ENCODE measurements at regions not wholly inside any gene's neighbourhood (a gene's known extent, or its start where the extent isn't known, plus 50 kb on each side); places are given as distances from the start of the nearest gene placed in this dataset.
A peak's percentile ranks its signal among the peaks of the same experiment; 100 is the strongest.

DNA sequence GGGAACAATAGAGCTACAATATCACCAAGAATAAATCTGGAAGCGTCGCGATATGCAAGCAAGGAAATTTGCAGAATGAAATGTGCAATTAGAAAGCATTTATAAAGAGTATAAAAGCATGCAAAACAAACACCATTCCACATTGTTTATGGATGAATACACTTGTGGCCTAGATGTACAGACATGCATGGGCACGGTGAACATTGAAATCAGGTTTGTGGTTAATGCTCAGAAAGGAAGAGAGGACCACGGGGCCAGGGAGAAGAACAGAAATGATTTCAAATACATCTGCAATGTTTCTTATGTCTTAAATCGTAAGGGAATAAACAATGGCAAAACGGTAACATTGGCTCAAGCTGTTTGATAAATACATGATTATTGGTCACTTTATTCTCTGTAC lies 235.9 kb downstream of the FOXL1 start:
- H3K36me3 ChIP-seq (ENCODE audit: control insufficient read depth in 3 of 3, insufficient read depth in 2 of 3, low read depth in 1 of 3, low read length in 3 of 3), result no peaks in the 10 kb centered on the region
- H3K9me3 ChIP-seq (ENCODE audit: control insufficient read depth in 2 of 2, insufficient read depth in 1 of 2, low read depth in 1 of 2, low read length in 1 of 2), result no peaks in the 10 kb centered on the region
- peaks cover 0 to 25% (median 0%) of the 10 kb centered on the region in 3 donors for H3K27me3 ChIP-seq (ENCODE audit: control insufficient read depth in 3 of 3, insufficient read depth in 3 of 3, low read length in 3 of 3)
- H3K27ac ChIP-seq (ENCODE audit: low read depth in 1 of 3, low read length in 2 of 3), result no peak overlapping the region
- WGBS, 3 donors, result 83 to 90% (median 85%) methylated on average over 7 of the region's 7 CpGs
- peaks cover 0 to 3% (median 0%) of the 10 kb centered on the region in 3 donors for H3K4me1 ChIP-seq (ENCODE audit: control insufficient read depth in 3 of 3, insufficient read depth in 2 of 3, low read depth in 1 of 3, low read length in 2 of 3)
- no peak for DNase-seq
- H3K4me3 ChIP-seq (ENCODE audit: low read depth in 1 of 3, low read length in 3 of 3), result no peak overlapping the region
- FAIRE-seq, result no peak

GRCh38 chr16:86816930-86817625 lies 238.7 kb downstream of the FOXL1 start:
- no peak for FAIRE-seq
- H3K27ac ChIP-seq (ENCODE audit: low read depth in 1 of 3, low read length in 2 of 3), result no peak overlapping the region
- 36 to 63% (median 43%) methylated on average over 9 of the region's 9 CpGs for WGBS, 3 donors
- DNase-seq, result no peak
- H3K9me3 ChIP-seq (ENCODE audit: control insufficient read depth in 2 of 2, insufficient read depth in 1 of 2, low read depth in 1 of 2, low read length in 1 of 2), result no peaks in the 10 kb centered on the region
- H3K36me3 ChIP-seq (ENCODE audit: control insufficient read depth in 3 of 3, insufficient read depth in 2 of 3, low read depth in 1 of 3, low read length in 3 of 3), result no peaks in the 10 kb centered on the region
- no peak overlapping the region for H3K4me3 ChIP-seq (ENCODE audit: low read depth in 1 of 3, low read length in 3 of 3)
- peaks cover 0 to 4% (median 0%) of the 10 kb centered on the region in 3 donors for H3K4me1 ChIP-seq (ENCODE audit: control insufficient read depth in 3 of 3, insufficient read depth in 2 of 3, low read depth in 1 of 3, low read length in 2 of 3)
- H3K27me3 ChIP-seq (ENCODE audit: control insufficient read depth in 3 of 3, insufficient read depth in 3 of 3, low read length in 3 of 3), result peaks cover 0 to 23% (median 3%) of the 10 kb centered on the region in 3 donors

GRCh38 chr16:86818671-86819532 lies 240.6 kb downstream of the FOXL1 start:
- H3K4me1 ChIP-seq (ENCODE audit: control insufficient read depth in 3 of 3, insufficient read depth in 2 of 3, low read depth in 1 of 3, low read length in 2 of 3), result peaks cover 0 to 4% (median 0%) of the 10 kb centered on the region in 3 donors
- peaks cover 0 to 23% (median 3%) of the 10 kb centered on the region in 3 donors for H3K27me3 ChIP-seq (ENCODE audit: control insufficient read depth in 3 of 3, insufficient read depth in 3 of 3, low read length in 3 of 3)
- H3K27ac ChIP-seq (ENCODE audit: low read depth in 1 of 3, low read length in 2 of 3), result no peak overlapping the region
- no peaks in the 10 kb centered on the region for H3K36me3 ChIP-seq (ENCODE audit: control insufficient read depth in 3 of 3, insufficient read depth in 2 of 3, low read depth in 1 of 3, low read length in 3 of 3)
- peak; percentile 18 to 19 for DNase-seq
- H3K9me3 ChIP-seq (ENCODE audit: control insufficient read depth in 2 of 2, insufficient read depth in 1 of 2, low read depth in 1 of 2, low read length in 1 of 2), result no peaks in the 10 kb centered on the region
- WGBS, 3 donors, result 16 to 43% (median 32%) methylated on average over 29 of the region's 29 CpGs
- H3K4me3 ChIP-seq (ENCODE audit: low read depth in 1 of 3, low read length in 3 of 3), result no peak overlapping the region
- FAIRE-seq, result no peak

- no peak for FAIRE-seq
- peaks cover 0 to 26% (median 3%) of the 10 kb centered on the region in 3 donors for H3K27me3 ChIP-seq (ENCODE audit: control insufficient read depth in 3 of 3, insufficient read depth in 3 of 3, low read length in 3 of 3)
- H3K4me3 ChIP-seq (ENCODE audit: low read depth in 1 of 3, low read length in 3 of 3), result no peak overlapping the region
- 10 to 30% (median 24%) methylated on average over 4 of the region's 4 CpGs for WGBS, 3 donors
- H3K27ac ChIP-seq (ENCODE audit: low read depth in 1 of 3, low read length in 2 of 3), result no peak overlapping the region
- H3K36me3 ChIP-seq (ENCODE audit: control insufficient read depth in 3 of 3, insufficient read depth in 2 of 3, low read depth in 1 of 3, low read length in 3 of 3), result no peaks in the 10 kb centered on the region
- peaks cover 0 to 4% (median 0%) of the 10 kb centered on the region in 3 donors for H3K4me1 ChIP-seq (ENCODE audit: control insufficient read depth in 3 of 3, insufficient read depth in 2 of 3, low read depth in 1 of 3, low read length in 2 of 3)
- DNase-seq, result no peak
- H3K9me3 ChIP-seq (ENCODE audit: control insufficient read depth in 2 of 2, insufficient read depth in 1 of 2, low read depth in 1 of 2, low read length in 1 of 2), result no peaks in the 10 kb centered on the region
Measured at GRCh38 chr16:86819533-86819892, 241.2 kb downstream of the FOXL1 start.

DNA sequence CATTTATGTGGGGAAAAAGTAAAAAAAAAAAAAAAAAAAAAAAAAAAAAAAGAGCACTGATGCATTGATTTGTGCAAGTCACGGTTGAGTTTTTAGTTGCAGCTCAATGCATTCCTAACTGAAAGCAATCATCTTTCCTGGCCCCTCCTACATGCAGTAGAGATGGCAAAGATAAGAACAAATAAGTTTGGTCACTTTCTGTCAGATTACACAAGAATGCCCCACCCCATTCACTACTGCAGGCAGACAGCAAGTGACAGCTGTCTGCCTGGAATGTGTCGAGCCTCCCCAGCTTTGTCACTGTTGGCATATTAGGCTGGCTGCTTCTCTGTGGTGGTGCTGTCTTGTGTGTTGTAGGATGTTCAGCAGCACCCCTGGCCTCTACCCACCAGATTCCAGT lies 243.5 kb downstream of the FOXL1 start:
- 73 to 90% (median 76%) methylated on average over 2 of the region's 2 CpGs for WGBS, 3 donors
- H3K4me3 ChIP-seq (ENCODE audit: low read depth in 1 of 3, low read length in 3 of 3), result no peak overlapping the region
- FAIRE-seq, result no peak

GRCh38 chr16:86823125-86823524 lies 244.8 kb downstream of the FOXL1 start:
- Histone ChIP-seq H3K4me1 (ENCODE audit: control insufficient read depth in 3 of 3, insufficient read depth in 2 of 3, low read depth in 1 of 3, low read length in 2 of 3) (peaks cover 0 to 4% (median 0%) of the 10 kb centered on the region in 3 donors), H3K27ac (ENCODE audit: low read depth in 1 of 3, low read length in 2 of 3) (no peak overlapping the region), H3K4me3 (ENCODE audit: low read depth in 1 of 3, low read length in 3 of 3) (no peak overlapping the region), H3K27me3 (ENCODE audit: control insufficient read depth in 3 of 3, insufficient read depth in 3 of 3, low read length in 3 of 3) (peaks cover 3 to 35% (median 5%) of the 10 kb centered on the region in 3 donors), H3K9me3 (ENCODE audit: control insufficient read depth in 2 of 2, insufficient read depth in 1 of 2, low read depth in 1 of 2, low read length in 1 of 2) (no peaks in the 10 kb centered on the region), H3K36me3 (ENCODE audit: control insufficient read depth in 3 of 3, insufficient read depth in 2 of 3, low read depth in 1 of 3, low read length in 3 of 3) (no peaks in the 10 kb centered on the region)
- DNase-seq, result no peak
- no peak for FAIRE-seq
- WGBS, 3 donors, result 77 to 78% (median 78%) methylated on average over 8 of the region's 8 CpGs

More for the DNA sequence above, 243.5 kb downstream of the FOXL1 start:
- no peak for DNase-seq
- Histone ChIP-seq H3K9me3 (ENCODE audit: control insufficient read depth in 2 of 2, insufficient read depth in 1 of 2, low read depth in 1 of 2, low read length in 1 of 2) (no peaks in the 10 kb centered on the region), H3K27me3 (ENCODE audit: control insufficient read depth in 3 of 3, insufficient read depth in 3 of 3, low read length in 3 of 3) (peaks cover 3 to 30% (median 3%) of the 10 kb centered on the region in 3 donors), H3K36me3 (ENCODE audit: control insufficient read depth in 3 of 3, insufficient read depth in 2 of 3, low read depth in 1 of 3, low read length in 3 of 3) (no peaks in the 10 kb centered on the region), H3K27ac (ENCODE audit: low read depth in 1 of 3, low read length in 2 of 3) (no peak overlapping the region), H3K4me1 (ENCODE audit: control insufficient read depth in 3 of 3, insufficient read depth in 2 of 3, low read depth in 1 of 3, low read length in 2 of 3) (peaks cover 0 to 4% (median 0%) of the 10 kb centered on the region in 3 donors)

DNA sequence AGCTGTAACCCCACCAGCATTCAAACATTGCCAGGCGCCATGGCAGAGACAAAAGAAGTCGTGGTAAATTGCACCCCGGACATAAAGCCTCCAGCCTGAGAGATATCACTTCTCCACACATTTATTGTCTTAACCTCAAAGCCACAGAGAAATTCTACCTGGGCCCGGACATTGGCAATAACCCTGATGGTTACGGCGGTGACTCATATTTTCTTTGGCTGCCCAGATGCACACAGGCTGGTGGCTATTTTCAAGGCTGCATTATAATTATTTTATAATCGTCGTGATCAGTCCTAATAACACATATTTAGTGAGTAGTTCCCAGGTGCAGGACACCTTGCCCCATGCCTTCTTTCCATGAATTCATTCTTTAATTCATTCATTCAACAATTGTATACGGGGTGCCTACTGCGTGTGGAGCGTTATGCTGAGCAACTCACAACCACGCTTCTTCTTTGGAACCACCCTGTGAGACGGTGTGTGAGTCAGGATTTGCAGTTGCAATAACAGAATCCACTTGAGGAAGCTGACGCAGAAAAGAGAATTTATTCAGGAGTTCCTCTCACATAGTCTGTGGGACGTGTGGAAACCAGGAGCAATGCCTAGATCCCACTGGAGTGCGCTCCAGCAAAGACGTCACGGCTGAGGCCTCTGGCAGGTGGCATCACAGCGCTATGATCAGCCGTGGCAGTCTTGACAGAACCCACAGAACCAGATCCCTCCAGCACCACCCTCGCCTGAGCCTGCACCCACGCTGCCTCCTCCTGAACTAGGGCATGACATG lies 245.7 kb downstream of the FOXL1 start:
- FAIRE-seq, result no peak

DNA sequence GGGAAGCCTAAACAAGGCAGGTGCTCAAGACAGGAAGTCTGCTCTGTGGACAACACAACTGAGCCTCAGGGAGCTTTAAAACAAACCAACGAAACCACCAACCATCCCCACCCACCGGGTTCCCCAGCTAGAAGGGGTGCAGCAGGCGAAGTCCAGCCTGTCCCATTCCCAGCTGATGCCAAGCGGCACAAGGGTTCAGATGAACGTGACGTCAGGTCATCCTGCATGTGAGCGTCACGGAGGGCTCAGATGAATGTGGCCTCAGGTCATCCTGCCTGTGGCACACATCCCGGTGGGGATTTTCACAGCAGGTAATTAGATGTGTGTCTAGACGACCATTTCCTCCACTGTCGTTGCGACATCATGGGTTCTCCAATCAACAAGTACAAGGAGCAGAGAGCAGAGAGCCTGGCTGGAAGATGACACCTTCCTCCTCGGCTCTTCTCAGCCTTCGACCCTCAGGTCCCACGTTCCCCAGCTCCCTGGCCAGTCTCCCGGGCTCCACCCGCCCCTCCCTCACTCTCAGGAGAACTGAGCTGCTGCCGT lies 246.5 kb downstream of the FOXL1 start:
- H3K36me3 ChIP-seq (ENCODE audit: control insufficient read depth in 3 of 3, insufficient read depth in 2 of 3, low read depth in 1 of 3, low read length in 3 of 3), result no peaks in the 10 kb centered on the region
- DNase-seq, result peak in 1 of 2 donors; percentile 12
- no peaks in the 10 kb centered on the region for H3K9me3 ChIP-seq (ENCODE audit: control insufficient read depth in 2 of 2, insufficient read depth in 1 of 2, low read depth in 1 of 2, low read length in 1 of 2)
- WGBS, 3 donors, result 19 to 49% (median 28%) methylated on average over 18 of the region's 18 CpGs
- H3K4me1 ChIP-seq (ENCODE audit: control insufficient read depth in 3 of 3, insufficient read depth in 2 of 3, low read depth in 1 of 3, low read length in 2 of 3), result no peaks in the 10 kb centered on the region
- FAIRE-seq, result no peak
- peaks cover 3 to 29% (median 5%) of the 10 kb centered on the region in 3 donors for H3K27me3 ChIP-seq (ENCODE audit: control insufficient read depth in 3 of 3, insufficient read depth in 3 of 3, low read length in 3 of 3)
- no peak overlapping the region for H3K27ac ChIP-seq (ENCODE audit: low read depth in 1 of 3, low read length in 2 of 3)
- no peak overlapping the region for H3K4me3 ChIP-seq (ENCODE audit: low read depth in 1 of 3, low read length in 3 of 3)

More for the DNA sequence above, 245.7 kb downstream of the FOXL1 start:
- H3K27ac ChIP-seq (ENCODE audit: low read depth in 1 of 3, low read length in 2 of 3), result no peak overlapping the region
- WGBS, 3 donors, result 73 to 87% (median 81%) methylated on average over 22 of the region's 22 CpGs
- no peak for DNase-seq
- no peaks in the 10 kb centered on the region for H3K36me3 ChIP-seq (ENCODE audit: control insufficient read depth in 3 of 3, insufficient read depth in 2 of 3, low read depth in 1 of 3, low read length in 3 of 3)
- peaks cover 0 to 3% (median 0%) of the 10 kb centered on the region in 3 donors for H3K4me1 ChIP-seq (ENCODE audit: control insufficient read depth in 3 of 3, insufficient read depth in 2 of 3, low read depth in 1 of 3, low read length in 2 of 3)
- H3K4me3 ChIP-seq (ENCODE audit: low read depth in 1 of 3, low read length in 3 of 3), result no peak overlapping the region
- H3K9me3 ChIP-seq (ENCODE audit: control insufficient read depth in 2 of 2, insufficient read depth in 1 of 2, low read depth in 1 of 2, low read length in 1 of 2), result no peaks in the 10 kb centered on the region
- peaks cover 3 to 32% (median 5%) of the 10 kb centered on the region in 3 donors for H3K27me3 ChIP-seq (ENCODE audit: control insufficient read depth in 3 of 3, insufficient read depth in 3 of 3, low read length in 3 of 3)

All from small intestine (tissue), 7 donors.